ENCODE measurements at regions not wholly inside any gene's neighbourhood (a gene's known extent, or its start where the extent isn't known, plus 50 kb on each side); places are given as distances from the start of the nearest gene placed in this dataset.

GRCh38 chr7:89775459-89775858 lies 378.8 kb upstream of the STEAP1 start:
- Histone ChIP-seq H3K9me3 (no peaks in the 10 kb centered on the region), H3K27me3 (no peaks in the 10 kb centered on the region), H3K27ac (no peak overlapping the region), H3K4me1 (no peaks in the 10 kb centered on the region), H3K36me3 (no peaks in the 10 kb centered on the region), H3K4me3 (no peak overlapping the region)
- DNase-seq (no peak), ATAC-seq (no peak)
- no peak for TF ChIP-seq CTCF (IDR thresholded peaks at IDR 0.05)
- no peak for TF ChIP-seq POLR2A (IDR thresholded peaks at IDR 0.05)
- intact Hi-C loops (cut with DNase I): no loop called here

GRCh38 chr7:89776980-89777379 lies 377.3 kb upstream of the STEAP1 start:
- WGBS (ENCODE audit: insufficient coverage, low coverage, low lambda C conversion rate, missing lambda C conversion rate): 67% methylated on average over 2 of the region's 2 CpGs
- intact Hi-C loops (cut with DNase I): no loop called here

GRCh38 chr7:89777499-89777898 lies 376.8 kb upstream of the STEAP1 start:
- DNase-seq (no peak), ATAC-seq (no peak)
- Histone ChIP-seq H3K36me3 (no peaks in the 10 kb centered on the region), H3K4me3 (no peak overlapping the region), H3K4me1 (no peaks in the 10 kb centered on the region), H3K27me3 (no peaks in the 10 kb centered on the region), H3K27ac (no peak overlapping the region), H3K9me3 (no peaks in the 10 kb centered on the region)
- intact Hi-C loops (cut with DNase I): no loop called here
- TF ChIP-seq CTCF (IDR thresholded peaks at IDR 0.05) (no peak), POLR2A (IDR thresholded peaks at IDR 0.05) (no peak)

More at GRCh38 chr7:89776980-89777379, 377.3 kb upstream of the STEAP1 start:
- TF ChIP-seq POLR2A (IDR thresholded peaks at IDR 0.05): no peak
- TF ChIP-seq CTCF (IDR thresholded peaks at IDR 0.05): no peak
- no peak overlapping the region for H3K4me3 ChIP-seq
- no peaks in the 10 kb centered on the region for H3K9me3 ChIP-seq
- no peak for DNase-seq
- no peaks in the 10 kb centered on the region for H3K36me3 ChIP-seq
- H3K27ac ChIP-seq: no peak overlapping the region
- ATAC-seq: no peak
- no peaks in the 10 kb centered on the region for H3K27me3 ChIP-seq
- H3K4me1 ChIP-seq: no peaks in the 10 kb centered on the region

DNA sequence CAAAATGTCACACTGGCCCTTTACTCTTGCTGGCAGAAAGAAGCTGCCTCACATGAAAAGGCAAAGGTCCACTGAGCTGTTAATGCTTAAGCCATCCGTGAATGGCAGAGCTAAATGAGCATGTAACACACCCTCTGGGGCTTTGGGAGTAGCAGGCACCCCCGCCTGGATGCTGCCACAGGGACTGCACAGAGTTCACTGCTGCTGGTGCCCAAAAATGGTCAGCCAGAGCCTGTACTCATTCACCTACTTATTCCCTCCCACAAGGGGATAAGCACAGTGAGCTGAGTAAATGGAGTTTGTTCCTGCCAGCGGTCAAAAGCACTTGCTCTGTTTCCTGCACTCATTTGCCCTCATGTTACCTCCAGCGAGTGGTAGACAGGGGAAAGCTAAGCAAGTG lies 374.0 kb upstream of the STEAP1 start:
- H3K9me3 ChIP-seq: no peaks in the 10 kb centered on the region
- H3K4me1 ChIP-seq: no peaks in the 10 kb centered on the region

More for the DNA sequence above, 374.0 kb upstream of the STEAP1 start:
- intact Hi-C loops (cut with DNase I): no loop called here
- DNase-seq: no peak
- ATAC-seq: no peak
- Histone ChIP-seq H3K27me3 (no peaks in the 10 kb centered on the region), H3K4me3 (no peak overlapping the region), H3K27ac (no peak overlapping the region), H3K36me3 (no peaks in the 10 kb centered on the region)
- TF ChIP-seq POLR2A (IDR thresholded peaks at IDR 0.05) (no peak), CTCF (IDR thresholded peaks at IDR 0.05) (no peak)
- 49% methylated on average over 3 of the region's 4 CpGs for WGBS (ENCODE audit: insufficient coverage, low coverage, low lambda C conversion rate, missing lambda C conversion rate)

Data from right lobe of liver (tissue), 6 donors.